NCI-H1048 (cell line): ENCODE measurements at regions not wholly inside any gene's neighbourhood (a gene's known extent, or its start where the extent isn't known, plus 50 kb on each side); places are given as distances from the start of the nearest gene placed in this dataset.
"Not testable (repeated sequence)": the region's sequence is repeated elsewhere in the genome, so short reads cannot be mapped to it uniquely, and the experiment has no call there.

Source experiments
- DNase-seq: peaks from one replicate; lab custom pipeline; 2025; lab: John Stamatoyannopoulos, UW

DNA sequence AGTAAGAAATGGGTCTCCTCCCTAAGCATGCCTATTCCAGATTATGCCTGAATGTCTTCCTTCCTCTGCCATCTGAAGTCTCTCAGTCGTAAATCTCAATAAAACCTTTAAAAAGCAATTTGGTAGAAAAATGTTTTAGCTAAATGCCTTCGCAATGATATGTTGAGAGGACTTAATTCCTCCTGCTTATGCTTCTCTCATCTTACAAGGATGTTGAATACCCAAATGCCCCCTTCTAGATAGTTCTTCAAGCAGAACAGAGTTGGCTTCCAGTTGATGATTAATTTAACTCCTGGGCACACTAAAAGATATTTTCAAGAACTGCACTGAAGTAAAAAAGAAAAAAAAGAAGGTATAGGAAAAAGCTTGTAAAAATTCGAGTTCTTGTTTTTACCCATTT lies 275.0 kb upstream of the SPTLC3 start:
- DNase-seq: no peak

DNA sequence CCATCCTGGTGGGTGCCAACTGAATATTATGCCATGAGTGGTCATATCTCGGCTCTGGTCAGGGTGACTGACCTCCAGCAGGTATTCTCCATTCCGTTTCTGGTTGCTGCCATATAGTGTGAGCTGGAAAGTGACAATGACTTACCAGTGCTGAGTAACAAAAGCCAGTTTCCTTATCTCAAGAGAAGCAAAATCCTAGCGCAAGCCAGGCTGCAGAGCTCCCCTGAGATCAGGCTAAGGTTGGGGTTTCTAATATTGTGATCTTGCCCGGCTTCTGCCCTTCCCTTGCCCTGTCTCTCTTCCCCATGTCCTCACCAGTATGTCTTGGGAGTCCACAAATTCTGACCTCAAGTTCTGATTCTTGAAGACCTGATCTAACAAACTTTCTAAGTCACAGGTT lies 271.3 kb upstream of the SPTLC3 start:
- no peak for DNase-seq

DNA sequence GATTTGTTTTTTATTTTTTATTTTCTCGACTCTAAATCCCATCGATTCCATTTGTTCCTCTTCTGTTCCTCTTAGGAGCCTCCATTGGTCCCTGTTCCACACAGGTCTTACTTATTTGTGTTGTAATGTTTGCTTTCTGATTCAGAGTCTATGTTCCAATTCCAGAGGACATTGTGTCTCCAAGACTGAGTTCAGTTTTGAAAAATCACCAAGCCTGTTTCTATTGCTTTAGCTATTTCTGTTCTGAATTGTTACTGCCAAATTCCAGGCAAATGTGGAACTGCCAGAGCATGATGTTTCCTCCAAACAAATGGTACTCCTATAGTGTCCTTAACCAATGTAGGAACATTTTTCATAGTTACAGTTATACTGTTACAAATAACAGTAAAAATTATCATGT lies 270.9 kb upstream of the SPTLC3 start:
- no peak for DNase-seq

GRCh38 chr20:12740647-12741046 lies 268.1 kb upstream of the SPTLC3 start:
- no peak for DNase-seq

DNA sequence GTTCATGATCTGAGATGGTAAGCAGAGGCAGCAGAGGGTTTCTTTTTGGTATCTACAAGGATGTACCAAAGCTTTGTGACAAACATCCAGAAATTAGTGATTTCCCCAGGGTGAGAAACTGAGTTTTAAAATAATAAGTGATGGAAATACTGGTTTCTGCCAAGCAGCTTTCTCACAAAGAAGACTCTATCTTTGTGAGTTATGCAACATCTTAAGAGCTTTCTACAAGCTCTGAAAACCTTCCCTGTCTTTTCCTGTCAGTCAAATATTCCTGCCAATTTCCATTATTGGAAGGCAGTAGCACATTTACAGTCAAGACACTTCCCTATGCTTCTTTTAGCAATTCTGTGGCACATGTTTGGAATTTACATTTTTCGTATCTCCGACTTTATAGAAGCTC lies 264.7 kb upstream of the SPTLC3 start:
- DNase-seq: no peak

- no peak for DNase-seq
These were observed 260.3 kb upstream of the SPTLC3 start for GRCh38 chr20:12748359-12748994.

- DNase-seq: no peak
These were observed 258.6 kb upstream of the SPTLC3 start for GRCh38 chr20:12750221-12750620.

DNA sequence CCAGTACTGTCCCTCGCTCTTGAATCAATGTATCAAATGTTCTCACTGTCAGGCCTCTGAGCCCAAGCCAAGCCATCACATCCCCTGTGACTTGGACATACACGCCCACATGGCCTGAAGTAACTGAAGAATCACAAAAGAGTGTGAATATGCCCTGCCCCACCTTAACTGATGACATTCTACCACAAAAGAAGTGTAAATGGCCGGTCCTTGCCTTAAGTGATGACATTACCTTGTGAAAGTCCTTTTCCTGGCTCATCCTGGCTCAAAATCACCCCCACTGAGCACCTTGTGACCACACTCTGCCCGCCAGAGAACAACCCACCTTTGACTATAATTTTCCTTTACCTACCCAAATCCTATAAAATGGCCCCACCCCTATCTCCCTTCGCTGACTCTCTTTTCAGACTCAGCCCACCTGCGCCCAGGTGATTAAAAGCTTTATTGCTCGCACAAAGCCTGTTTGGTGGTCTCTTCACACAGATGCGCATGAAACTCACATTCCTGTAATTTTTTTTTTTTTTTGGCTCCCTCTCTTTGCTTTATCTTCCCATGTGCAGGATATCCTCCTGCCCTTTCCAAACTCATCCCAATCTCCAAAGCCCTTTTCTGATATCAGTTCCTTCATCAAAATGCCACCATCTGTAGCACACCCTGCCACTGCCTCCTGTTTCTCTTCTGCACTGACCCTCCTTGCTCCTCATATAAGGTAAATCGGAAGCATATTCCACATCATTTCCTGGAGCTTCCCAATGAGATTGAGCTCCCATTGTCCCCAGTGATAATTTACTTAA lies 255.7 kb upstream of the SPTLC3 start:
- DNase-seq: not testable (repeated sequence)

- not testable (repeated sequence) for DNase-seq
These were observed 255.0 kb upstream of the SPTLC3 start for GRCh38 chr20:12753742-12754141.

GRCh38 chr20:12759493-12759892 lies 249.3 kb upstream of the SPTLC3 start:
- not testable (repeated sequence) for DNase-seq

DNA sequence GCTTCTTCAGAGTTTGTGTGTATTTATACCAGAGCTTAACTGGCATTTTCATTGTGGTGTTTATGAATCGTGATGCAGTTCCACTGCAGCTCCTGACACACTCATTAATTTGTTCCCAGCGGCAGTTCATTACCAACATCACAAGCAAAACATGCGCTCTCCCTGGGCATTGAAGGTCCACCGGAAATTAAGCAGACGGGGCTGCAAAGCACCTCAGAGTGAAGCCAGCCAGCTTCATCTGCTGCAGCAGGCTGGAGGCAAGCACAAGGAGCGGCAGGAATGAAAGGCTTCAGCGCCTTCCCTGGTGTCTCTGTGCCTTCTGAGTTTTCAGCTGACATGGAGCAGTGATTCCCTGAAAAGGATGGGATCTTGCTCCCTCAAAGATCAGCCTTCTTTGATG lies 246.0 kb upstream of the SPTLC3 start:
- no peak for DNase-seq

DNA sequence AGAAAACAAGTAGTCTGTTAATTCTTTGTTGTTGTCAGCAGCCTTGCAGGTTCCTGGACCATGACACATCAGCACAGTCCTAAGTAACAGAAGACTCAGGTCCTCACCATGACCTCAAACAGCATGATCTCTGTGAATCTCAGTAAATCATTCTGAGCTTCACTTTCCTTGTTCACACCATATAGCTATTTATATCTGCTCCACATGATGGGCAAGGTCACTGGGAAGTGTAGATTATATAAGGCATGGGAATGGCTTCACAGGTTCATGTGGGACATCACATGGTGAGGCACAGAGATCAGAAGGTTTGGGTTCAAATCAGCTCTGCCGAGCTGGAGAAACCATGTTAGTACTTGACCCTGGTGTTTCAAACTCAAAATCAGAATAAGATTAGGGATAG lies 245.4 kb upstream of the SPTLC3 start:
- DNase-seq: no peak

- DNase-seq: no peak
These were observed 244.7 kb upstream of the SPTLC3 start for GRCh38 chr20:12764053-12764452.

DNA sequence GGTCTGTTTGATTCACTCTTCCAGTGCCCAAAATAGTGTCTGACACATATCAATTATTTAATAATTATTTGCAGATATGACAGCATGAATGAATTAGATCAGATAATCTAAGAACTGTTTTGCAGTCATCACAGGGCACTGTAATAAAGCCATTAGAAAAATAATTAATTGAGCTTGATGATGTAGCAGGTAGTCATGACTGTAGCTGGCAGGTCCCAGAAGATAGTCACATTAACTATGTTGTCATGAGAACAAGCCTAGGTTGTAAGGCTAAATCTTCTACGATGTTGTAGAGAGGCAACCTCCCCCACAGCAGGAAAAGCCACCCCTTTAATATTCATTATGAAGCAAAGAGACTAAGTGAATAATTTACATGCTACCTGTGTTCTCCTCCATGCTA lies 243.9 kb upstream of the SPTLC3 start:
- DNase-seq: no peak

GRCh38 chr20:12773936-12774335 lies 234.8 kb upstream of the SPTLC3 start:
- DNase-seq: no peak

- no peak for DNase-seq
These were observed 233.7 kb upstream of the SPTLC3 start for GRCh38 chr20:12775041-12775440.

GRCh38 chr20:12777016-12777415 lies 231.8 kb upstream of the SPTLC3 start:
- DNase-seq: no peak

- DNase-seq: no peak
These were observed 222.5 kb upstream of the SPTLC3 start for GRCh38 chr20:12786276-12786675.

GRCh38 chr20:12788632-12789299 lies 220.0 kb upstream of the SPTLC3 start:
- no peak for DNase-seq

- DNase-seq: no peak
These were observed 217.9 kb upstream of the SPTLC3 start for GRCh38 chr20:12790859-12791258.

DNA sequence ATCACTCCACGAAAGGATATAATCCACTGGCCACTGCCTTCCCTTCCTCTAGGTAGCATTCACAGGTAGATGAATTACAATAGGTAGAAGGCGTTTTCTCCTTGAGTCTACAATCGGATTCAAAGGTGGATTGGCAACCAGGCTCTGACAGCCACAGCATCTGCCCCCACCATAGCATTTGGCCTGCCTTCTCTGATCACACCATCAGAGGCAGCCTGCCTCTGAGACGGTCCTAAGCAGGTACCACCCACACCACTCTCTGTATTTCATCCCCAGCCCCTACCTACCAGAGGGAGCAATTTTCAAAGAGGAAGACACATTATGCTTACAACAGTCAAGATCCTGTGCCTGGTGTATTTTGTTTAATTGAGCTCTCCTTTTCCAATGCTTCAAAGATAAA lies 210.5 kb upstream of the SPTLC3 start:
- DNase-seq: no peak

- DNase-seq: no peak
These were observed 200.7 kb upstream of the SPTLC3 start for GRCh38 chr20:12808006-12808567.

GRCh38 chr20:12815231-12815768 lies 193.5 kb upstream of the SPTLC3 start:
- no peak for DNase-seq
